Hematopoietic multipotent progenitor cell treated with erythropoietin and hydrocortisone succinate and interleukin-3 and kit ligand, for 4 days (in vitro differentiated cells): ENCODE measurements at regions not wholly inside any gene's neighbourhood (a gene's known extent, or its start where the extent isn't known, plus 50 kb on each side); places are given as distances from the start of the nearest gene placed in this dataset.
"Not testable (repeated sequence)": the region's sequence is repeated elsewhere in the genome, so short reads cannot be mapped to it uniquely, and the experiment has no call there.

ENCODE experiments used
- DNase-seq: peaks from one replicate; pipeline ENCODE4 v3.0.0-alpha.2; 2015

DNA sequence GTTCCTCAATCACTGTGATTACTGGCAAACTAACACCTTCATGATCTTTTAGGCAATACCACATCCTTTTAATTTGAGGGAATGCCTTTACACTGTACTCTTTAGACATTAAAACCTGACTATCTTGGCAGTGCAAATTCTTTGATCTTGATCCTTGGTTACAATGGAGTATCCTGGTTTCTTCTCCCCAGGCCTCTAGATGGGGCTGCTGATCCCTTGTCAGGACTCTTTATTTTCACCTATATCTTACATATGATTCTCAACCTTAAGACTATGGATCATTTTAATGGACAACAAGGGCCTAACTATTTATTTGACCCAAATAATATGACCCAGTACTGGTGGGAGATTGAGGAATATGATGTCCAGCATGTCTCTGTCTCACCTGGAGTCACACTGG, 1005.5 kb upstream of the INTU start:
- peak; percentile 3 for DNase-seq

DNA sequence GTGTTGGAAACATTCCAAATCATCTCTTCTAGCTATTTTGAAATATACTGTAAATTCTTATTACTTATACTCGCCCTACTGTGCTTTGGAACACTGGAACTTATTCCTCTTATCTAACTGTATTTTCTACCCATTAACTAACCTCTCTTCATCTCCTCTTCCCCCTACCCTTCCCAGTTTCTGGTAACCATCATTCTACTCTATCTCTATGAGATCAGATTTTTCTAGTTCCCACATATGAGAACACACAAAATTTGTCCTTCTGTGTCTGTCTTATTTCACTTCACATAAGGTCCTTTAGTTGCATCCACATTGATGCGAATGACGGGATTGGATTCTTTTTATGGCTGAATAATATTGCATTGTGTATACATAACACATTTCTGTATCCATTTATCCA, 1003.8 kb upstream of the INTU start:
- no peak for DNase-seq

DNA sequence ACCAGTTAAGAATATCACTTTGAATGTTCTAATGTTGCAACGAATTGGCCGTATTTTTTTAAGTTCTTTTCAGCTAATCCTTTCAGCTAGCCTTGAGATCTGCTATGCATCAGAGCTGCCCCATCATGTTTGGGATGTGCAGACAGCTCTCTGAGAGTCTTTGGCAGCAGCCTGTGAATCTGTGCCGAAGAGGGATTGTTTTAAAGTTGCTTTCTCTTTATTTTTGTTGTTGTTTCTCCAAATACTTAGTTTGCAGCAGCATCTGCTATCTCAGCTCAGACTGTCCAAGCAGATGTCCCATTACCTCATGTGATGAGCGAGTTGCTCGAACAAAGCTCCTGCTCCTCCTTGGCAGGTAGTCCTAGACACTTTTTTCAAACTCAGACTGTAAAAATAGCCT, 1002.5 kb upstream of the INTU start:
- DNase-seq: no peak

DNA sequence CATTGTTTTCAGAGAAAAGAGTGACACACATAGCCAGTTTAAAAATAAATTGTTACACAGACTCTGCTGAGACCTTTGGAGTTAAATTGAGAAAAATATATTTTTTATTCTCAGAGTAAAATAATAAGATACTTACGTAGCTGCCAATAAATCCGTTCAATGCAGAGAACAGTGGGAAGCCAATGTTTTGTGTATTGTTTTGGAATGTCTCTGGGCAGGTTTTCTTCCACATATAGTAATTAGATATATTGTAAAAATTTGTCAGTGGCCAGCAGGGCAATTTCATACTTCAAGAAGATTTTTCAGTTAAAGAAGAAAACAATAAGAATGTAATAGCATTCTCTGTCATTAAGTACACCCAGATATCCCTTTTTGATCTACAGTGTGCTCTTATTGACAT, 999.5 kb upstream of the INTU start:
- no peak for DNase-seq

DNA sequence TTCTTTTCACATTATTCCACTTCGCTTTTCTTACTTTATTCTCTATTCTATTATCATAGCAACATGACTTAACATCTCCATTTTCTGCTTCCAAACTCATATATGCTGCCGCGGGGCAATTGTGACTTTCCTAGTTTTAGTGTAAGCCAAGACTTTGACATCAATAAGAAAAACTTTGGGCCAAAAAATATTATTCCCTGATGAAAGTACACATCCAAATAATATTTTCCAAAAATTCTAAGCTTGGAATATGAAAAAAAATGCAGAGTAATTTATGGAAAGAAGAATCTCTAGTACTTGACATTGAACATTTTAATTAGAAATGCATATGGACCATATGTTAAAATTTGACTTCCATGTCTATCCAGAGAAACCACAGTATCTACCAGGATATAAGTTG, 995.1 kb upstream of the INTU start:
- no peak for DNase-seq

DNA sequence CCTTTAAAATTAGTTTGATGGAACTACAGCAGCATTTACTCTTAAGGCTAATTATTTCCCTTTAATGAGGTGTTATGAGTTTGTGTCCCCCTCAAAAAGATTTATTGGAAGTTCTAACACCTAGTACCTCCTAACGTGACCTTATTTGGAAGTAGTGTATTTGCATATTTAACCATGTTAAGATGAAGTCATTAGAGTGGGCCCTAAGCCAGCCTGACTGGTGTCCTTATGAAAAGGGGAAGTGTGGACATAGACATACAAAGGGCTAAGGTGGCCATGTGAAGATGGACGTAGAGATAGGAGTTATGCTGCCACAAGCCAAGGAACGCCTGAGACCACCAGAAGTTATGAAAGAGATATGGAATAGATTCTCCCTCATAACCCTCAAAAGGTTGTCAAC, 985.4 kb upstream of the INTU start:
- peak; percentile 1 for DNase-seq

DNA sequence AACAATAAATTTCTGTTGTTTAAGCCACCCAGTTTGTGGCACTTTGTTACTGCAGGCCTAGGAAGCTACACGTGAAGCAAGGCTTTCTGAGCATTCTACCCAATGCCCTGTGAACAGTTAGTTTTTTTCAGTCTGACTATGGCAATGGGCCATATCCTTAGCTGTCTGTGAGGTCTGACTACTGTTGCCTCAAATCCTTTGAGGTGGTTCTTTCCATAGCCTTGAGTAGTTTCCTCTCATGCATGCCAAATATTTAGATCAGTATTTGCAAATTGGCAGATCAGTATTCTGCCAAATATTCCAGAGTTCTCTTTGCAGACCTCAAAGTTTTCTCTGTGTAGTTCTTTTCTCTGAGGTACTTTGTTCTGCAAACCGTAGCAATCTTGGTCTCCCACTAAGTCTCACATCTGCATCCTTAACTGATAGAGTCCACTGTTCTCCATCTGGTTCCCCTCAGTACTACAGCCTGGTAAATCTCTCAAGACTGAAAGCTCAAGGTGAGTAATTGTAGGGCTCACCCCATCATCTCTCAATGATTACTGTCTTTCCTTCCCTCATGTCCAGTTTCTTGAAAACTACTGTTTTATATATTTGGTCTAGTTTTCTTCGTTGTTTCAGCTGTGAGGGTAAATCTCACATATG, 984.9 kb upstream of the INTU start:
- no peak for DNase-seq

DNA sequence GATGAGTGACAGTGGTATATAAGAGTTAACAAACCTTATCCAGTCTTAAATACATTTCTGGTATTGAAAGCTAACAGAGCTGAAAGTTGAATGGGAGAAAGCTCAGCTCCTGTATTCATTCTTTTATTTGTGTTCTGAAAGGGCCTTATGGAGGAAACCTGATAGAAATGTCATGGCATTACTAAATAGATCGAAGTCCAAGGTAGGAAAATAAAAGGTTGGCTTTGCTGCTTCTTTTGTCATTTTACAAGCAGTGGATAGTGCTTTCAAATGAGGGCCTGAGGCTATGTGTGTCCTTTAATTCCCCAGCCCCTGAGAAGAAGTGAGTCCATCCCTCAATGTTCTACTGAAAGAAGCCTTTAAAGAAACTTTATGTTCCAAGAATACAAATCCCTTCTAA, 974.3 kb upstream of the INTU start:
- DNase-seq: no peak

DNA sequence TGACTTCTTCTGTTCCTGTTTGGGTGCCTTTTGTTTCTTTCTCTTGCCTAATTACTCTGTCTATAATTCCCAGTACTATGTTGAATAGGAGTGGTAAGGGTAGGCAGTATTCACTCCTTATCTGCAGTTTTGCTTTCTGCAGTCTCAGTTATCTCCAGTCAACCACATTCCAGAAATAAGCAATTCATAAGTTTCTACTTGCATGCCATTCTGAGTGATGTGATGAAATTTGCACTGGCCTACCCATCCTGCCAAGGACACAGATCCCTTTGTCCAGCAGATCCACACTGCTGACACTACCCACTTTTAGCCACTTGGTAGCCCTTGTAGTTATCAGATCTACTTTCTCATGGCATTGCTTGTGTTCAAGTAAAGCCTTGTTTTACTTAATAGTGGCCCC, 971.6 kb upstream of the INTU start:
- DNase-seq: no peak

DNA sequence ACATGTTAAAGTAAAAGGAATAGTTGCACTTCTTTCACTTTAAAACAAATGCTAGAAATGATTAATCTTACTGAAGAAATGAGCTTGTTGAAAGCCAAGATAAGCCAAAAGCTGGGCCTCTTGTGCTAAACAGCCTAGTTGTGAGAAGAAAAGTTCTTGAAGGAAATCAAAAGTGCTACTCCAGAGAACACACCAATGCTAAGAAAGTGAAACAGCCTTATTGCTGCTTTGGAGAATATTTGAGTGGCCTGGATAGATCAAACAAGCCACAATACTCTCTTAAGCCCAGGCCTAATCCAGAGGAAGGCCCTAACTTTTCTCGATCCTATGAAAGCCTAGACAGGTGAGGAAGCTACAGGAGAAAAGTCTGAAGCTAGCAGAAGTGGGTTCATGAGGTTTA, 967.9 kb upstream of the INTU start:
- DNase-seq: no peak

DNA sequence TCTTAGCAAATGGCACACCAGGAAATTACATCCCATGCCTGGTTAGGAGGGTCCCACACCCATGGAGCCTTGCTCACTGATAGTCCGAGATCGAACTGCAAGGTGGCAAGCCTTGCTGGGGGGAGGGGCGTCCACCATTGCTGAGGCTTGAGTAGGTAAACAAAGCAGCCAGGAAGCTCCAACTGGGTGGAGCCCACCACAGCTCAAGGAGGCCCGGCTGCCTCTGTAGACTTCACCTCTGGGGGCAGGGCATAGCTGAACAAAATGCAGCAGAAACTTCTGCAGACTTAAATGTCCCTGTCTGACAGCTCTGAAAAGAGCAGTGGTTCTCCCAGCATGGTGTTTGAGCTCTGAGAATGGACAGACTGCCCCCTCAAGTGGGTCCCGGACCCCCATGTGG, 962.7 kb upstream of the INTU start:
- not testable (repeated sequence) for DNase-seq

DNA sequence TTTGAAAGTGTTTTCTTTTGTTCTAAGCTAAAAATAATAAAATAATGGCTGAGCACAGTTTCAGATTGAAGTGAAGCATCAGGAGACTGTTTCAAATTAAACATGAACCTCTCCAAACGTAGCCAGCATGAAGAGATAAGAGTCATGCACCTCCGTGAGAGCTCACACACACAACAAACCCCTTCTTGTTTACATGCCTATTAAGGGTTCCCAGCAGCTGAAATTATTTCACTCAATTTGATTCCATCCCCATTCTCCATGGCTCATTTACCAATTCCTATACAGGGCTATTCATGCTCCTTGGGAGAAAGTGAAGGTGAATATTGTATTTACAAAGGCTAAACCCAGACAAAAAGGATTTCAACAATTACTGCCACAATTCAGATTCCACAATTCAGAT, 954.1 kb upstream of the INTU start:
- DNase-seq: no peak

DNA sequence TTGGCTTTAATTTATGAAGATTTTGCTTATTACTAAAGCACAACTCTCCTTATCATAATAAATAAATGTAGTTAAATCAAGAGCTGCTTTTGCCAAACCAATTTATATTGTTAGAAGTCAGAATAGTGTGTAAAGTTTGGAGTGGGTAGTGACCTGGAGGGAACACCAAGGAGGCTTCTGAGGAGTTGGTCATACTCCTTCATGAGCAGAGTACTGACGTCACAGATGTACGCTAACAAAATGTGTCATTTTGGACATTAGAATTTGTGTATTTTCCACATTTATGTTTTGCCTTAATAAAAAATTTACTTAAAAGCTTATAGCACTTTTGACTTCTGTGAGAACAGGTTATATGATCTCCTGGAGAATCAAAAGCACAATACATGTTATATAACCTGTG, 953.5 kb upstream of the INTU start:
- no peak for DNase-seq

DNA sequence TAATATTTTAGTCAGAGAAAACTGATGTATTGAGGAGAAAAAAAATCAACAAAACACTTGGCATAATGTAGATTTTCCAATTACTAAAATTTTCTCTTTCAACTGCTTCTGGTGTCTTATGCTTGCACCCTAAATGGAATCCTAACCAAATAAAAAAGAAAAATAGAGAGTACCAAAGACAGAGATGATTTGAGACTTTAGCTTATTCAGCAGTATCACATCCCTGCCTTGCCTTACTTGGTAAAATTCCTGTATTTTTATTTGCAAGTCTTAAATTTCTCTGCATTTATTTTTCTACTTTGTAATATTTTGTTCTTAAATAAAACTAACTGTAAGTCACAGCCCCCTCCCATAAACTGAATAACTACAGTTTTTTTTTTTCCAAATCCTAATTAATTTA, 950.5 kb upstream of the INTU start:
- no peak for DNase-seq

DNA sequence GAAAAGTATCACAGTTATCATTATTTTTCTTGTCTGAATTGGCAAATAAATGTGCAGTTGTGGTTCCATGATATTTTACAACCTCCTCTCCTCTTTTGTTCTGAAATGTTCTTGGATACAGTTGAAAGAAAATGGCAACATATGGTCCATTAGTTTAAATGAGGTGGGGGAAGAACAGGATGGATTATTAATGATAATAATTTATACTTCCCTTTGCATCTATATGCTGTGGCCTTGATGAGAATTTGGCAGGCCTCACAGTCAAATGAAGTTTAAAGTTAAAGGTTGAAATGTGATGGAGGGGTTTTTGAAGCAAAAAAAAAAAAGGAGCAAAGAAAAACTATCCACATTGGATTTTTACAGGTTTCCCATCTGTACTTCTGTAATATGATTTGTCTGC, 946.3 kb upstream of the INTU start:
- no peak for DNase-seq

DNA sequence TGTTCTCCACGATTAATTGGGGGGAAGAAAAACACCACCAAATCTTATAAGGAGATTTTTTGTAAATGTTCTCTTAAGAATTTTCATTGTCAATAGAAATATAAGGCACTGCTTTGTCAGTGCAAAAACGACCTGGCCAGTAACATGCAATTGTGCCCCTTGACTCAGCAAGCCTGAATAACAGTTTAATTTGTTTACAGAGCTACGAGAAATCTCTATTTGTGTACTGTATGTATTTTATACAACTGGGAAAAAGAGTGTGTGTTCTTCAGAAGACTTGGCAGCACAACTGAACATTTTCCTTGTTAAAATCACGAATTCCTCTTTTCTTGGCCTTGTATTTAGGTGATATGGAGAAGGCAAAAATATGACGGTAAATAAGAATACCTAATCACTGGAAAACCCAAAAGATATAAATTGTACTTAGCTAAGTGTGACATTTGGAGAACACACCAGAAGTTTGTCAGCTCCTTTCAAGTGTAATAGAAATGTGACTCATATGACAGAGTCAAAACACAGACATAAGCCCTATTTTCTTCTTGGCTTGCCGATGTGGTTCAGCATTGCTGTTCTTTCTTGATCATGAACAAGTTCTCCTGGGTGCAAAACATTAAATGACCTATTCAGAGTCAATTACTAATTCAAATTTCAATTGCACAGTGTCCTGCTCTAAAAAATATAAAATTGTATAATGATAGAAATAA, 945.0 kb upstream of the INTU start:
- no peak for DNase-seq

DNA sequence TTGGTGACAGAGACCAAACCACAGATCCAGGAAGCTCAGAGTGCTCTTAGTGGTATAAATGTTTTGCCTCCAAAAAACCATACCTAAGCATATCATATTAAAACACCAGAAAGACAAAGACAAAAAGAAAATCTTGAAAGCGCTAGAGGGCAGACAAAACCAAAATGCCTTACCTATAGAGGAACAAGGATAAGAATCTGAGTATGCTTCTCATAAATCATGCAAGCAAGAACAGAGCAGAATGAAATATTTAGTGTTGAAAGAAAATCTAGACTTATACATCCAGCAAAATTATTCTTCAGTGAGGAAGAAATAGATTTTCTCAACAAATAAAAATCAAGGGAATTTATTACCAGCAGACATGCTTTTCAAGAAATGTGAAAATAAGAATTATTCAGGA, 941.0 kb upstream of the INTU start:
- DNase-seq: no peak

DNA sequence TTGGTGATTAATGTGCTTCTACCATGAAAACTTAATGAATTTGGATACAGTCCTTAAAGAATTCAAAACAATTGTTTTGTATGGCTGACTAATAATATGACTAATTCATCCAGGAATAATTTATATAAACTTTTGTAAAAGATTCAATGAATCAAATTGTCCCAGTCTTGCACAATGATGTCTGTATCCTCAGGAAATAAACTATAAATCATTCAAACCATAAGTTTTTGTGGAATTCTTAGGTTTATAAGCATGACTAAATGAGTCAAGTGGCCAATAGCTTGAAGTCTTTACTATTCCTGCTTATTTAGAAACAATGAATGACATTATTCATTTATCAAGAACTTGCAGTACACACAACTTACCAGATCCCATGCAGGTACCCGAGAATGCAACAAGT, 935.0 kb upstream of the INTU start:
- no peak for DNase-seq

DNA sequence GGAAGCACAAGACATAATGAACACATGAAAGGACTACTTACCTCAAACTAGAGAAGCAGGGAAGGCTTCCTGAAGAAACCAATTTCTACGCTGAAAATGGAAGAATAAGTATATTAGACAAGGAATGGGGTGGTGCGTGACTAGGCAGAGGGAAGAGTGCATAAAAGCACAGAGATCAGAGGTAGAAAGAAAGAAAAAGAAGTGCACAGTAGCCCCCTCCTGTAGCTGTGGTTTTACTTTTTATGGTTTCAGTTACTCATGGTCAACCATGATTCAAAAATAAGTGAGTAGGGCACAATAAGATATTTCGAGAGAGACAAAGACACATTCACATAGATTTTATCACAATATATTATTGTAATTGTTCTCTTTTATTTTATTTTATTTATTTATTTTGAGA, 934.5 kb upstream of the INTU start:
- DNase-seq: no peak

DNA sequence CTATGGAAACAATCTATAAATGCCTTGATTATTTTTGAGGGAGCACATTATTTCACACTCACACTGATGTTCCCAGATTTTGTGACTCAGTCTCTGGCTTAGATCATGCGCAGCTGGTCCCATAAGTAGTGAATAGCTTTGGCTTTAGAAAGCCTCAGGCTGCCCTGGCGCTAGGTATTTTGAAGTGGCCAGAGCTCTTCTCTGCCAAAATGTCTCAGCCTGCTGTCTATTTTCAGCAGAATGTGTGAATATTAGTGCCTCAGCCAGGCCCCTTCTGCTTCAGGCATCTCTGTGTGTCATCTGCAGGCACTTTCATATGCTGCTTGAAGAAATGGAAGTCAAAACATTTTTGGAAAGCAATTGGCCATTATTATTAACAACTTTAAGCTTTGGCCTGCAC, 931.0 kb upstream of the INTU start:
- no peak for DNase-seq

DNA sequence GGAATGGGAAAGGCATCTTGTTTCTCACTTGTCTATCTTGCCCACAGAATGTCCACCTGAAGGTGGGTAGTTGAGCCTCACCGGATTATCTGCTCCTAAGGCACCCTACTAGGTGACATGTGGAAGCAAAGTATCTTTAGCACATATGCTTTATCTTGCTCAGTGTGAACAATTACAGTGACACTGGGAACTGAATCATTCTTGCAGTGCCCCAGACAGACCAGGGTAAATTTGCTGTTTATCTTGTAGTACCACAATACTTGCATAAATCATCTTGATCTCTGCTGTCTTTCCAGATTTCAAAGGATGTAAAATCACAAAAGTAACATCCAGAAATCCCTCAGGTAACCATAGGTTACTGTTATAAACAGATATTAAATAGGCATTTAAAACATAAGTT, 930.0 kb upstream of the INTU start:
- no peak for DNase-seq

DNA sequence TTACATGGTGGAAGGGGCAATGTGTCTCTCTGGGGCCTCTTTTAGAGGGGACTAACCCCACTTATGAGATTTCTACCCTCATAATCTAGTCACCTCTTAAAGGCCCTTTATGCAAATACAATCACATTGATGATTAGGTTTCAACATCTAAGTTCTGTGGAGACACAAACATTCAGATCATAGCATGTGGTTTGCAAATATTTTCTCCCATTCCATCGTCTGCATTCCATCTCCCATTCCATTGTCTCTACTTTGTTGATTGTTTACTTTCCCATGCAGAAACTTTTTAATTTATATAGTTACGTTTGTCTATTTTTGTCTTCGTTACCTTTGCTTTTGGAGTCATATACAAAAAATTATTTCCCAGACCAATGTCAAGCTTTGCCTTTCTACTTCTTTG, 927.5 kb upstream of the INTU start:
- no peak for DNase-seq

DNA sequence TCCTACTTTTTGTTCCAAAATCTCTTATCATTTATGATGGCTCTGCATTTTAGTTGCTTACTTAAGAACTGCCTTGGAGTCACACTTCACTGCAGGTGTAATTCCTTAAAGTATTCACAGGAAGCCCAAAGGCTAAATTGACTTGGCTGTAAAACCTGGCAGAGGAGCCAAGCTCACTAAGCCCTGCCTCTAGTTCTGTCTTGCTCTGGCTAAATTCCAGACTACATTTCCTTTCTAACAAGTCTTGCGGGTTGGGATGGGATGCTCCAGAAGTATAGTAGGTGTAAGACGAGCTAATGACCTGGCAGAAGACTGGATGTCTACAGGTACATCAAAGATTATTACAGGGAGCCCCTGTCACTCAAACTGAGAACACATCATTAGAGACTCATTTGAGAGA, 924.0 kb upstream of the INTU start:
- DNase-seq: no peak

DNA sequence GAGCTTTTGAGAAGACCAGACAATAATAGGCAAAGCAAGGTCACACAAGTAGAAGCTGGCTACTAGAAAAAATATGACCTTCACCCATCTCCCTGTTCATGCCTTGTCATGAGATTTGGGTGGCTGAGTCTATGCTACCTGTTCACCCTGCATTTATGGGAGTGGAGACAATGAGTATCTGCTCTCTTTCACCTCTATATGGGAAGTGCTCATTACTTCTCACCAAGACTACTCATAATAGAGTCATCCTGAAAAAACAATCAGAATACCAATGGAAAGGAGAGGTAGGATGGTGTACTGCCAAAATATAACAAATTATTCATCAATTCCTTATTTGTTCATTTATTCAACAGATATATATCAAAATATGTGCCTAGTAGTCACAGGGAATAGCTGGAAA, 921.8 kb upstream of the INTU start:
- DNase-seq: no peak

DNA sequence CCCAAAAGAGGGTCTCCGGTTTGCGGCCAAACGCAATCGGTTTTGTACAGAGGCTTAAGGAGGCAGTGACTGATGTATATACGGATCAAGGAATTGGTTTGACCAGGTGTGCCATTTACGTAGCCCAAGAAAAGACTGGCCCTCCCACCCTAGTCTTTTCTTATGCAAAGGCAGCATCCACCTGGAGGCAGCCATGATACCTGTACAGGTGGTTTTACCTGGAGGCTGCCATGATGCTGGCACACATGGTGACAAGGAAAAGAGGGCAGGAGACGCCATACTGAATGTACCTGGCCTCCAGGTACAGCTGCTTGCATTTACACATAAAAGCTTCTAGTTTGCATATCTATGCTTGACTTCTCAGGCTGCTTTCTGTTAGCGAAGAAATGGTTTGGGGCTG, 917.7 kb upstream of the INTU start:
- DNase-seq: no peak
